RWPE1 (cell line): ENCODE measurements at regions not wholly inside any gene's neighbourhood (a gene's known extent, or its start where the extent isn't known, plus 50 kb on each side); places are given as distances from the start of the nearest gene placed in this dataset.
"Not testable (repeated sequence)": the region's sequence is repeated elsewhere in the genome, so short reads cannot be mapped to it uniquely, and the experiment has no call there.

ENCODE experiments used
- CTCF ChIA-PET: fragments of 350-600 bp; sonication (Branson Sonifier 250); formaldehyde crosslinking; extraction: SDS; loops from one replicate; lab custom pipeline; 2021; lab: Yijun Ruan, JAX
- POLR2A ChIA-PET: fragments of 400-600 bp; formaldehyde crosslinking; extraction: SDS; loops from one replicate; lab custom pipeline; 2020; ENCODE audit warnings: antibody characterized with exemption; ENCODE audit not compliant: low non-redundant PET; lab: Yijun Ruan, JAX
- DNase-seq: peaks from one replicate; pipeline ENCODE4 v3.0.0; 2012; ENCODE audit warnings: low spot score
- H3K27ac ChIP-seq: fragments of 450-650 bp; 2 replicates; pipeline ENCODE4 v1.5.1; 2017
- CTCF ChIP-seq: fragments of 450-650 bp; conservative IDR thresholded peaks from 2 replicates; pipeline ENCODE4 v1.5.1; 2017; ENCODE audit warnings: low read depth, mild to moderate bottlenecking

GRCh38 chr15:62324382-62324781 lies 159.3 kb upstream of the C2CD4B start:
- DNase-seq, result no peak
- H3K27ac ChIP-seq, result no peak overlapping the region
- no peak for TF ChIP-seq CTCF
- POLR2A ChIA-PET, result no interaction called here
- CTCF ChIA-PET, result no interaction called here

GRCh38 chr15:62325597-62325996 lies 160.5 kb upstream of the C2CD4B start:
- ChIA-PET CTCF (interaction anchor here (0.5 to 0.6 kb wide), 2 partner anchors 40 to 778 kb away, joined by 3 read pairs; no protein-coding TSS in a partner anchor), POLR2A (no interaction called here)
- TF ChIP-seq CTCF, result no peak
- H3K27ac ChIP-seq, result no peak overlapping the region
- DNase-seq, result no peak

- H3K27ac ChIP-seq, result no peak overlapping the region
- ChIA-PET CTCF (no interaction called here), POLR2A (no interaction called here)
- DNase-seq, result no peak
- no peak for TF ChIP-seq CTCF
Measured at GRCh38 chr15:62326460-62327011, 161.5 kb upstream of the C2CD4B start.

GRCh38 chr15:62327406-62327805 lies 162.3 kb upstream of the C2CD4B start:
- H3K27ac ChIP-seq, result no peak overlapping the region
- DNase-seq, result no peak
- POLR2A ChIA-PET, result no interaction called here
- CTCF ChIA-PET, result no interaction called here
- no peak for TF ChIP-seq CTCF

- H3K27ac ChIP-seq, POLR2A ChIA-PET, DNase-seq, CTCF ChIA-PET: not testable (repeated sequence)
Measured at GRCh38 chr15:62332472-62332871, 167.4 kb upstream of the C2CD4B start.

GRCh38 chr15:62334536-62334935 lies 169.5 kb upstream of the C2CD4B start:
- no peak overlapping the region for H3K27ac ChIP-seq
- ChIA-PET POLR2A (no interaction called here), CTCF (interaction anchor here (0.6 to 1.3 kb wide), 3 partner anchors 10 to 636 kb away, joined by 3 read pairs; partner anchors contain the start of gene TLN2)
- no peak for TF ChIP-seq CTCF
- DNase-seq, result no peak

GRCh38 chr15:62337934-62338333 lies 172.8 kb upstream of the C2CD4B start:
- CTCF ChIA-PET, result no interaction called here
- POLR2A ChIA-PET, result no interaction called here
- TF ChIP-seq CTCF, result no peak

More at GRCh38 chr15:62337934-62338333, 172.8 kb upstream of the C2CD4B start:
- H3K27ac ChIP-seq, result no peak overlapping the region
- peak; percentile 69 for DNase-seq
